Muscle of back (tissue), 3 donors: ENCODE measurements at regions not wholly inside any gene's neighbourhood (a gene's known extent, or its start where the extent isn't known, plus 50 kb on each side); places are given as distances from the start of the nearest gene placed in this dataset.

Experiments
- DNase-seq, 3 donors: peaks; one replicate each; pipeline versions ENCODE4 v3.0.0 to v3.0.0-alpha.2; 2013

DNA sequence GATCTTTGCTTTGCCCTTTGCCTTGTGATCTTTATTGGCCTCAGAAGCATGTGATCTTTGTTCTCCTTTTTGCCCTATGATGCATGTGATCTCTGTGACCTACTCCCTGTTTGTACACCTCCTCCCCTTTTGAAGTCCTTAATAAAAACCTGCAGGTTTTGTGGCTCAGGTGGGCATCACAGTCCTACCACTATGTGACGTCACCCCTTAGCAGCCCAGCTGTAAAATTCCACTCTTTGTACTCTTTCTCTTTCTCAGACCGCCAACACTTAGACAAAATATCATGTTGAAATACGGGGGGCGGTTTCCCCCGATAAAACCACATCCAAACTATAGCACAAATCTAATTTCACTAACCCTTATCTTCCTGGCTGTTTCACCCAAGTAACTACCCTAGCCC is 76.7 kb upstream of the RAPGEF4 start:
- DNase-seq: no peak

DNA sequence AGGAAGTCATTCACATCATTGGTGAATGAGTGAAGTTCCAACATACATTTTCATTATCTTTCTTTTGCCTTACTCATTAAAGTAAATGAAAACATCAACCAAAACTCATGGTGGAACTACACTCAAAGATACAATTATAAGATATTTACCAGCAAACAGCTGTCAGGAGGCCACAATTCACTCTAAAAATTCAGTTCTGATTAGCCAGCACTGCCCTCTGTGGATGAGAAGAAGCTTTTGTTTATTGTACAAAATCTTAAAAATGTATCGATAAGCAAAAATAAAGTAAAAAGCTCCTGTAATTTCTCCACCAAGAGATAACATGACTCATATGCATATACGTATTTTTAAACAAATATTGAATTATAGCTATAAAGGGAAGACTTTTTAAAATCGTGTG is 73.5 kb upstream of the RAPGEF4 start:
- DNase-seq: no peak

DNA sequence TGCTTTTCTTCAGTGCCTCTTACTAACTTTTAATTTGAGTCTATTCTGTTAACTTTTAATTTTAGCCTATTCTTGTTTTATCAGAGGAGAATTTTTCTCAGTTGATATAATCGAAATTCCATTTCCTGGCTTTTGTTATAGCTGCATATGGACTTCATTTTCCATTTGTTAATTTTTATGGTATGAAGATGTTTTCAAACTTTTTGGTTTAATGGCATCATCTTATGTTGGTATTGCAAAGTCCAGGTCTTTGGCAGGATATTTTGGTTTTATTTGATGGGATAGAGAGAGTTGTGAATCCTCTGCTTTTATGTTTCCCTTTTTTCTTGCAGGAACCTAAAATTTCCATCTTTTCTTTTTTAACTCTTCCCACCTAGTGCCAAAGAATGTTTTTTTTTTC is 70.9 kb upstream of the RAPGEF4 start:
- no peak for DNase-seq

DNA sequence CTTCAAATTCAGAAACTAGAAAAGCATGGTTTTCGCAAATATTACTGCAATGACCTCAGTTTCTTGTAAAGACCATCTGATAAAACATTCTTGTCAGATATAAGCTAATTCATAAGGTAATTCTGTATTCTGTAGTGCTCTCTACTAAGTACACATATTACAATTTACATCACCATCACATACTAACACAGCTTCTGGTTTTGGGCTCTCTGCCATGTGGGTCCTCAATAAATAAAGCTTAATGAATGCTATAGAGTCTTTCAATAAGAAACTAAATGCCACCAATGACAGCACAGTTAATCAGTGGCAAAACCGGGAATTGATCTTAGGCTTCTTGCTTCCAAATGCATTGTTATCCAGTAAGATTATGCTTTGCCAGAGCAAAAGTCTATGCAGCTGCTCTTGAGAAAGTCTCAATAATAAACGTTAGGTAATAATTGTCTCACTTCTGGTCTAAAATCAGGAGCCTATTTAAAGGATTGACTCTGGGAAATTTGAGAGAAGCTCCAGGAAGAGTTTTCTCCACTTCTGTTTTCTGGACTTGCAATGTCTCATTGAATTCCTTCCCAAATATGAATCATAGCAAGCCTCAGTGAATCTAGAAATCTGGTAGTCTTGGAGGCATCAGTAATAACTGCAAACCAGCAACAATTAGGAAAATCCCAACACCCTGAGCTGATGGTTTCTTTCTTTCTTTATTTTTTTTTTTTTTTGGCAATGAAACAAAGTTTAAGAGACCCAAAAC is 67.9 kb upstream of the RAPGEF4 start:
- no peak for DNase-seq

DNA sequence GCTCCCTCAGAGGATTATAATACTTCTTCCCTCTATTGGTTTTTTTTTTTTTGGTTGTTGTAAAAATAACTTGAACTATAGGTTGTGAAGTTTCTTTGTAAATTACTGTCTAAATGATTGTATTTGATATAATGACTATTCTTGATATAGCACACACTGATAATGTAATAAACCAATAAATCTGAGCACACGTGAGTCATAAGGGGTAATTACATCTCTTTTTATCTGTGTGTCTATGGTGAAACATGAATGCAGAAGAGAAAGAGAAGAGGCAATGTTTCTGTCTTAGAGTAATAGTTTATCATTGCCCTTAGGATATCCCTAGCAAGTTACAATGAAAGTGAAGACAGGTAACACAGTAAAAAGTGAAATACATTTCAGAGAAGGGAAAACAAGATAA is 64.1 kb upstream of the RAPGEF4 start:
- no peak for DNase-seq

DNA sequence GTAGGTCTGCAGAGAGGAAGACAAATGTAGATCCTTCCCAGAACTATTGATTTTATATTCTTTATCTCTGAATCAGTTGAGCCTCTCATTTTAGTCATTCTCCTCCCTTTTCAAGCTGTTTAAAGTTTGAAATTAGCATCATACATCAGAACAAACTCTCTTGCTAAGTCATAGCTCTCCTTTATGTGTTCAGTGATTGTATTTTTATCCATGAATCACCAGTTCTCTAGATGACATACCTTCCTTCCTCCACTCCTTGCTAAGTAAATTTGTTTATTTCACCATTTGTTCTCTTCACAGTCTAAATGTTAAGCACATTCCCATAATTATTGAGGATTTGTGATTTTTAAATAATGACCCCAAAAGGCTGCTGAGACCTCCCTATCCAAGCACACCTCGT is 63.5 kb upstream of the RAPGEF4 start:
- no peak for DNase-seq

DNA sequence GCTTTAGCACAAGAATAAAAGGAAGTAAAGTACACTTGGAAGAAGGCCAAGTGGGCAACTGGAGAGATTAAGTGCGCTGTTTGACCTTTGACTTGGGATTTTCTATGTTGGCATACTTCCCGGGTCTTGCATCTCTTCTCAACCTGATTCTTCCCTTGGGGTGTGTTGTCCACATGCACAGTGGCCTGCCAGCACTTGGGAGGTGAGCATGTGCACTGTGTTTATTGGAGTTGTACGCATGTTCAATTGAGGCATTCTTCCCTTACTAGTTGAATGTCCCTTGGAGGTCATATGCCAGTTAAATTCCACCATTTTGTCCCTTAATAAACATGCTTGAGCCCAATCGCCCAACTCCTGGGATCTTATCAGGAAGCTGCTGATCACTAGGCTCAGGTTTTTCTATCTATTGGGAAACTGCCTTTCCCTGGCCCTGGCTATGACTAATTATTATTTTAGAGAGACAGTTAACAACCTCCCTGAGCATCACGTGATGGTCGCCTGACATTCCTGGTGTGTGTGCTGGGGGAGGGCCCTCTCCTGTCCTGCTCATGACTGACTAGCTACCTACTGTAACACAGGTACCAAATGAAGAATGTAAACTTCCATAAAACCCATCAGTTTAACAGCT is 62.5 kb upstream of the RAPGEF4 start:
- no peak for DNase-seq

DNA sequence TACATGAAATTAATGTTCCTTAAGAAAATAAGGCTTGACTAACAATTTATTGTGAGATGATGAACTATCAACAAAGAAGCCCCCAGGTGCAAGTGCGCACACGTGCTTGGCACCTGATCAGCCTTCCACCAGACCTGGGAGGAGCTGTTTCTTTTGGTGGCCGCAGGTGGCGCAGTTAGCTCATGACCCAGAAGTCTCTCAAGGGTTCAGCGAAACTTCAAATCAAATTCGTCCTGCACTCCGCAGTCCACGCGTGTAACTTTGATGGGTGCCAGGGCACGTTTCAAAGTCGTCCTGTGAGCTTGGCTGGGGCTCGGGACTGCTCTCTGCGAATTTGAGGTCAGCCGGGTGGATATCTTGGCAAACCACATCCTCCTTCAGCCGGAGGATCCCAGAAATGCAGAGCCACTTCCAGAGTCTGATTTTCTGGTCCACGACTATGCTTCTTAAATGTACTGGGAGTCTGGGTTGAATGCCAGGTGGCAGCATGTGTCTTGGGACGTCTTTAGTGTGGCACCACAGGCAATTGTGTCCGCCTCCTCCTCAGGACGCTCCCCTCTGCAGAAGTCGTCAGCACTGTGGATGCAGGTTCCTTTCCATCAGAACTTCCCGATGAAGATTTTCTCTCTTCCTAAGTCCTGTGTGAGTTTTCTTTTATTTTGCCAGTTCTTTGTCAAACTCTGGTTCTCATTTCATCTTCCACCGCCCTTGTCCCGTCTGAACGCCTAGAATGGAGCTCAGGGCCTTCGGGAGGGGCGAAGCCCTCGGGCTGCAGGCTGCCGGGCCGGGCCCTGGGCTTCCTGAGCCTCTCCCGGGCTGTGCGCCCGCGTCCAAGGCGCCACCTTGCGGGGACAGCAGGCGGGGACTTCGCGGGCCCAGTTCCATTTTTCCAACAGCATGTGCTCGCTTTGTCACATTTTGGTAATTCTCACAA is 61.3 kb upstream of the RAPGEF4 start:
- DNase-seq: peak in 1 of 3 donors; percentile 30

DNA sequence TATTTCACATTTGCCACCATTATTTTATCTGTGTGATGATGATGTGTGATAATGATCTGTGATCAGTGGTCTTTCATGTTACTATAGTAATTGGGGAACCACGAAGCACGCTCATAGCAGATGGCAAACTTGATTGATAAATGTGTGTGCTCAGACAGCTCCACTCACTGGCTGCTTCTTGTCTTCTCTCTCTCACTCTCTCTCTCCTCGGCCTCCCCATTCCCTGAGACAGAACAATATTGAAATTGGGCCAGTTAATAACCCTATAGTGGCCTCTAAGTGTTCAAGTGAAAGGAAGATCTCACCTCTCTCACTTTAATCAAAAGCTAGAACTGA is 60.7 kb upstream of the RAPGEF4 start:
- DNase-seq: no peak

DNA sequence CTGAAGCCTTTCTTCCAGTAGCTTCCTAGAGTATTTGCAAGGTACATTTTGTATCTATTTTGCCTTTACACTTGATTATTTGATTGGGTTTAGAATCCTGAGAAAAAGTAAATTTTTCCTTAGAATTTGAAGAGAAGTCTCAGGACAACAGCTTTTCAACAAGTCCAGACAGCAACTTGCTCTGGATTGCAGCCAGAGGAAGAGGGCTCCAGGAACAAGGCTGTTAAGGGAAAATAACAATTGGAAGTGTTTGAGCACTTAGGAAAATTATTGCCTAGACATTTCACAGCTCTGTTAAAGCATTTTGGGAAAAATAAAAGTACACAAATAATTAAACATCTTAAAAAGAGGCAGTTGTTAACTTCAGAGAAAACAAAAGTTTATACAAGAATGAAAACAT is 58.3 kb upstream of the RAPGEF4 start:
- peak in 2 of 3 donors; percentile 47 to 56 for DNase-seq

DNA sequence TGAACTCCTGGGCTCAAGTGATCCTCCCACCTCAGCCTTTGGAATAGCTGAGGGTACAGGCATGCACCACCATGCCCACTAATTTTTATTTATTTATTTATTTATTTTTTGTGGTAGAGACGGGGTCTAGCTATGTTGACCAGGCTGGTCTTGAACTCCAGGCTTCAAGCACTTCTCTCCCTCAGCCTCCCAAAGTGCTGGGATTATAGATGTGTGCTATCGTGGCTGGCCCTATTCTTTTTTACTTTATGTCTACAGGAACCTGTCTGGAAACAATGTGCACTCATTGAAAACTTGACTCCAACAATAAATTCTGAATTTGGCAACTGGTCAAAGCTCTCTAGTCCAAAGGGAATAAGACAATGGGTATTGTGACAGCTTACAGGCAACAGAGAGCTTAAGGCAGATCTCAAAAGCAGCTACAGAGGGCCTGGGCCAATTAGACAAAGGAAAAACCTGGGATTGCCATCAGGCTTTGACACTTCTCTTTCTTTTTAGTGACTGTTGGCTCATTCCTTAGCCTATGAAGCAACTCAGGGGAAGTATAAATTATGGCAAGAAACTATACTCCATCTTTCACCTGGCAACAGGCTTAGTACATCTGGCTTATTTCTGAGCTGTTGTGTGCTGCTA is 55.1 kb upstream of the RAPGEF4 start:
- DNase-seq: peak; percentile 67 to 88 (median 78)

DNA sequence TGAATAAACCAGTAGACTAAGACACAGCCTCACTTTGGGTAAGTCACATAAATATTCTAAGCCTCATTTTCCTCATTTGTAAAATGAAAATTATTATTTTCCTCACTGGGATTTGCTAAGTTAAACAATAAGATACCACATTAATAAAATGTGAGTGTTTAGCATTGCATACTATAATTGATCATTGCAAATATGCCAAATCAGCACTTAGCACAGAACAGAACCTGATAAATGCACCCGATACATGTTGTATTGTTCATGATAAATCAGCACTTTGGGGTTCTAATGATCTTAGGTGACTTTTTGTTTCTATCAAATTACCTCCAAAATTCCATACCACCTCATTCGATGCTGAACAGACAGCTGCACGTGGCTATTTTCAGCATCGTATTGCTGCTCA is 50.2 kb upstream of the RAPGEF4 start:
- DNase-seq: no peak
